Mucosa of rectum (tissue), 2 donors: ENCODE measurements at regions not wholly inside any gene's neighbourhood (a gene's known extent, or its start where the extent isn't known, plus 50 kb on each side); places are given as distances from the start of the nearest gene placed in this dataset.
"Not testable (repeated sequence)": the region's sequence is repeated elsewhere in the genome, so short reads cannot be mapped to it uniquely, and the experiment has no call there.

Experiments used
- H3K27ac ChIP-seq, 2 donors: one replicate each; pipeline ENCODE4 v1.7.0; 2013; ENCODE audit warnings: inconsistent platforms in 2 of 2, low read depth in 2 of 2, low read length in 2 of 2
- H3K27me3 ChIP-seq, 2 donors: one replicate each; pipeline ENCODE4 v1.7.0; 2013; ENCODE audit warnings: low read length in 2 of 2; ENCODE audit not compliant: control insufficient read depth in 2 of 2, insufficient read depth in 2 of 2
- H3K36me3 ChIP-seq, 2 donors: one replicate each; pipeline ENCODE4 v1.7.0; 2013; ENCODE audit warnings: low read length in 2 of 2; ENCODE audit not compliant: control insufficient read depth in 2 of 2, insufficient read depth in 2 of 2
- H3K4me1 ChIP-seq, 2 donors: one replicate each; pipeline ENCODE4 v1.7.0; 2013; ENCODE audit warnings: low read length in 2 of 2, mild to moderate bottlenecking in 1 of 2; ENCODE audit not compliant: control insufficient read depth in 2 of 2, insufficient read depth in 2 of 2
- H3K4me3 ChIP-seq, 2 donors: one replicate each; pipeline ENCODE4 v1.7.0; 2013; ENCODE audit warnings: low read length in 2 of 2
- H3K9ac ChIP-seq, 2 donors: one replicate each; pipeline ENCODE4 v1.7.0; 2013; ENCODE audit warnings: low read length in 2 of 2, low read depth in 1 of 2, mild to moderate bottlenecking in 1 of 2
- H3K9me3 ChIP-seq, 2 donors: one replicate each; pipeline ENCODE4 v1.7.0; 2013; ENCODE audit warnings: low read length in 2 of 2; ENCODE audit not compliant: control insufficient read depth in 2 of 2
- donor health status: healthy.
- donor health status: Normal muscosa, but diverticular disease.

DNA sequence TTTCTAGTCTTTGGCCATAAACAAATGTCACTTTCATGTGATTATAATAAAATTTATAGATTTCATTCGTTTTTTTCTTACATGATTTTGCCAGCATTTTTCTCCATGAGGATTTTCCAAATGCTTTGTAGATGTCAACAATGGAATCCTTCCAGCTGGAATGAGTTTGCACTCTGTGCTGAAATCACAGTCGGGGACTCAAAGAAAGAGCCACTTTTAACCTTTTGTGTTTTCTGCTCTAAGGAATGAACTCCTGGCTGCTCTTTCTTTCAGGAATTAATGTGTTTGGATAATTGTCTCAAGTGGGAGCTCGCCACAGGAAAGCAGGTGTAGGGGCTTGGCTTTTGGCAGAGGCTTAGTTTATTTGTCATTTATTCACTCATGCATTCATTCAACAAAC, 372.3 kb upstream of the SALL1 start:
- Histone ChIP-seq H3K4me1 (no peaks in the 10 kb centered on the region), H3K27me3 (no peaks in the 10 kb centered on the region), H3K27ac (no peak overlapping the region), H3K4me3 (no peak overlapping the region), H3K9me3 (no peaks in the 10 kb centered on the region), H3K36me3 (no peaks in the 10 kb centered on the region), H3K9ac (no peak overlapping the region)

DNA sequence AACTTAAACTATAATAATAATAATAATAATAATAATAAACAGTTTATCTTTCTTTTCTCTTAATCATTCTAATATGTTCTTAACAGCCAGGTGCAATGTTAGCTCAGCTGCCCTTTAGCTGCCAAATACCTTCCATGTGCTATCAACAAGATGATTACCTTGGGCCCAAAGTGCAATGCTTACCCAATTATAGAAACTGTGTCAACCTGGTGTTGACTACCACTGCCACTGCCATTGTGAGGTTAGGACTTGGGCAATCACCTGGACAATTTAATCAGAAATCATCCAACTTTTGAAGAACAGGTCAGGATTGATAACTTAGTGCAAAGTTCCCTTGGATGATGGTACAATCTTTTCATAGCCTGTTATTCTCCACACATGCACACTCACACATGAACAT, 371.8 kb upstream of the SALL1 start:
- H3K9me3 ChIP-seq, result no peaks in the 10 kb centered on the region
- no peak overlapping the region for H3K9ac ChIP-seq
- no peak overlapping the region for H3K27ac ChIP-seq
- H3K4me1 ChIP-seq, result no peaks in the 10 kb centered on the region
- no peaks in the 10 kb centered on the region for H3K36me3 ChIP-seq
- H3K27me3 ChIP-seq, result no peaks in the 10 kb centered on the region
- H3K4me3 ChIP-seq, result no peak overlapping the region

DNA sequence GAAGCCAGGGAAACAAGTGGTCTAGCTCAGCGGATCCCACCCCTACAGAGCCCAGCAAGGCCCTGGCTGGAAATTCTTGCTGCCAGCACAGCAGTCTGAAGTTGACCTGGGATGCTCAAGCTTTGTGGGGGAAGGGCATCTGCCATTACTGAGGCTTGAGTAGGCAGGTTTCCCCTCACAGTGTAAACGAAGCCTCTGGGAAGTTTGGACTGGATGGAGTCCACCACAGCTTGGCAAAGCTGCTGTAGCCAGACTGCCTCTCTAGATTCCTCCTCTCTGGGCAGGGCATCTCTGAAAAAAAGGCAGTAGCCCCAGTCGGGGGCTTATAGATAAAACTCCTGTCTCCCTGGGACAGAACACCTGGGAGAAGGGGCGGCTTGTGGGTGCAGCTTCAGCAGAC, 365.9 kb upstream of the SALL1 start:
- not testable (repeated sequence) for H3K4me1 ChIP-seq, H3K36me3 ChIP-seq, H3K9me3 ChIP-seq, H3K27ac ChIP-seq, H3K4me3 ChIP-seq, H3K27me3 ChIP-seq, H3K9ac ChIP-seq

DNA sequence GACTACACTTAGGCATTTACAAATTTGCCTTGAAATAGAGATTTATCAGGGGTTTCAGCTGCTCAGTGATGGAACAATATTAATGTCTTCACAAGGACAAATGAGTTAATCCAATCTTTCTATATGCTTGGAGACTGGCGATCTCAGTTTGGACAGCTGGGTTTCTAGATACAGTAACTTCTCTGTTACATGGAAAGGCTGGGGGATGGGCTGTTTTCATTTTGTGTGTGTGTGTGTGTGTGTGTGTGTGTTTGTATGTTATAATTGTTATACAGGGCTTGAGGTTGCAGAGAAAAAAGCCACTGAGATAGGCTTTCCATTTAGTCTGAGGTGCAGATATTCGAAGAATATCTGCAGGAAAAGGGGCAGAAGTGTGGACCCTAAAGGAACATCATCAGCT, 359.3 kb upstream of the SALL1 start:
- Histone ChIP-seq H3K4me3 (no peak overlapping the region), H3K27ac (no peak overlapping the region), H3K9ac (no peak overlapping the region), H3K9me3 (no peaks in the 10 kb centered on the region), H3K27me3 (no peaks in the 10 kb centered on the region), H3K4me1 (no peaks in the 10 kb centered on the region), H3K36me3 (no peaks in the 10 kb centered on the region)

DNA sequence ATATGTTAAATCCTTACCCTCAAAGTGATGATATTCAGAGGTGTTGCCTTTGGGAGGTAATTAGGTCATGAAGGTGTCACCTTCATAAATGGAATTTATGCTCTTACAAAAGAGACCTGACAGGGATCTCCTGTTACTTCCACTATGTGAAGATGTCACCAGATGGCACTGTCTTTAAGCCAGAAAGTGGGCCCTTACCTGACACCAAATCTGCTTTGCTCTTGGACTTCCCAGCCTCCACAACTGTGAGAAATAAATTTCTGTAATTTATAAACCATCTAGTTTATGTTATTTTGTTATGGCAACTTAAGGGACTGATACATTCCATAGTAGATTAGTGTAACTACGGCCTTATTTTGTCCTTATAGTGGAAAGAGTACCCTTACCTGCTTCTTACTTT, 358.3 kb upstream of the SALL1 start:
- Histone ChIP-seq H3K27me3 (no peaks in the 10 kb centered on the region), H3K4me3 (no peak overlapping the region)

DNA sequence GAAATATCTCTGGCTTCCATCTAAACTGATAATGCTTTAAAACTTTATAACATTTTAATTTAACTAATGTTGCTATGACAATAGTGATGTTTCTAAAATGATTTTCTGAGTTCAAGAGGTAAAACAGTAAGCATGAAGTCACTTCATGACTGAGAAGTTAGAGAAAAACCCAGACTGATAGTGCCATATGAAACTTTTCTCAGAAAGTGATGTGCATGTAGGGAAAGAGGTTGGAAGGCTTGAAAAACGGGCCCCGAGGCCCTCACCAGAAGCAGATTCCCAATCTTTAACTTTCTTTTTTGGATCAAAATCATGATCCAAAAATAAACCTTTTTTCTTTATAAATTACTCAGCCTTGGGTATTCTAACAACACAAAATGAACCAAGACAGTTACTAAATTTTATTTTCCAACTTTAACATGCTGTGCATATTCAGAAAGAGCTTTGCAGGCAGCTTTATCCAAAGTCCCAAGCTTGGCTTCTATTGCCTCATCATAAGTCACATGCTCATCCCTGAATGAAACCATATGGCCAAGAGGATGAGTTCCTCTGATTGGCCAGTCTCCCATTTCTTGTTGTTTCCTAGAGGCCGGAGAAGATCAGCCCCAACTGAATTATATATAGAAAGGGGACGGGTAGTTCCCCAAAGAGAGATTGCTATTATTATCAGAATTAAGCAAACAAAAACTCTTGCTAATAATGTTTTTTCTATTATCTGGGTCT, 357.6 kb upstream of the SALL1 start:
- no peaks in the 10 kb centered on the region for H3K4me1 ChIP-seq
- no peaks in the 10 kb centered on the region for H3K36me3 ChIP-seq
- no peak overlapping the region for H3K9ac ChIP-seq
- no peaks in the 10 kb centered on the region for H3K9me3 ChIP-seq
- no peak overlapping the region for H3K27ac ChIP-seq
- no peaks in the 10 kb centered on the region for H3K27me3 ChIP-seq
- no peak overlapping the region for H3K4me3 ChIP-seq

More for the DNA sequence above, 358.3 kb upstream of the SALL1 start:
- Histone ChIP-seq H3K9ac (no peak overlapping the region), H3K36me3 (no peaks in the 10 kb centered on the region), H3K9me3 (no peaks in the 10 kb centered on the region), H3K27ac (no peak overlapping the region), H3K4me1 (no peaks in the 10 kb centered on the region)

DNA sequence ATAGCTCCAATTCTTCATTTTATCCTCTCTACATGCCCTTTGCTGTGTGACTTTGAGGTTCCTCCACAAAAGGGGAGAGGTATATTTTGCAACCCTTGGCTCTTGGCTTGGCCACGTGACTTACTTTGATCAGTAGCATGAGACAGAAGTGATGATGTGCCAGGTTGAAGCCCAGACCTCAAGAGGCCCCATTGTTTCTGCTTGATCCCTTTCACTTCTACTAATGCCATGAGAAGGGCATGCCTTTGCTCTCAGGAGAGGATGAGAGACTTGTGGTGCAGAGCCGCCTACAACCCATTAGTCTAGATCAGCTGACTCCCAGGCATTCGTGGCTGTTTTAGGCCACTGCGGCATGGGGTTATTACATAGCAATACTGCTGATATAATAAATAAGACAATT, 356.2 kb upstream of the SALL1 start:
- Histone ChIP-seq H3K36me3 (no peaks in the 10 kb centered on the region), H3K27ac (no peak overlapping the region), H3K27me3 (no peaks in the 10 kb centered on the region), H3K9me3 (no peaks in the 10 kb centered on the region), H3K4me3 (no peak overlapping the region), H3K9ac (no peak overlapping the region), H3K4me1 (no peaks in the 10 kb centered on the region)

DNA sequence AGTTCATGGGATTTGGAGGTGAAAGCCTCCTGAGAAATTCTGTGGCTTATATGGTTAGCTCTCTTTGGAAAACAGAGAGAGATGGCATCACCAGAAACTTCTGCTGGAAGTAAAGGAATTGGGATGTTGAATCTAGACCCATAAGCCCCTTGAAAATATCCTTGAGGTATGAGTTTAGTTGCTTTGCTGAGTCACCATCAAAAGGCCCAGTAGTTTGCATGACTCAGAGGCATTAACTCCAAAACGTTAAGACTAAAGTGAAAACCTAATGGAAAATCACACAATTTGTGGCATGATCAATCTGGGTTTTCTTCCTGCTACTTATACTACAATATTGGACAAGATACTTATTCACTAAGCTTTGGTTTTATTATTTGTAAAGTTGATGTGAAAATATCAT, 349.2 kb upstream of the SALL1 start:
- no peaks in the 10 kb centered on the region for H3K27me3 ChIP-seq
- H3K4me3 ChIP-seq, result no peak overlapping the region
- H3K36me3 ChIP-seq, result no peaks in the 10 kb centered on the region
- H3K9ac ChIP-seq, result no peak overlapping the region
- H3K4me1 ChIP-seq, result no peaks in the 10 kb centered on the region
- no peaks in the 10 kb centered on the region for H3K9me3 ChIP-seq
- H3K27ac ChIP-seq, result no peak overlapping the region

DNA sequence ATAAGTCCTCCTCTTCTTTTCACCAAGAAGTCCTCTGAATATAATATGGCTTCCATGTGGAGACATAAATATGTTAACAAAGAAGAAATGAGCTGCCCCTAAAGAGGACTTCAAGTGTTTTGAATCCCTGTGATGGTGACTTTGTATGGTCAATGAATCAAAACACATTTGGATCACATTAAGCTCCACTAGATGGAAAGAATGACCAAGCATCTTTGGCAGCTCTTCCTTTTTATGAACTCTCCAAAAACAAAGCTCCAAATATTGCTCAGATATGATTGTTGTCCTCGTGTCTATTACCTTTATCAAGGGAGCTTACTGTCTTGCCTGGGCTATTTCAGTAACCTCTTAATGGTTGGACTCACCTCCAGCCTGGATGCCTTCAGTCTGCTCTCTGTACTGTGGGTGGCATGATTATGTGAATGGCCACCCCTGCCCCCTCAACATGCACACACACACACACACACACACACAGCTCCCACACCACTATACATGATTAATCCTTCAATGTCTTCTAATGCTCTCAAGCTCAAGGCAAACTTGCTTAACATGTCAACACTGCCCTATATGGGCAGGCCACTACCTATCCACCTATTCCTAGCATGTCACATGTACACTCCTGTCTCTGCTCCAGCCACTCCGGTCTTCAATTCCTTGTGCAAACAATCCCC, 346.6 kb upstream of the SALL1 start:
- Histone ChIP-seq H3K4me3 (no peak overlapping the region), H3K4me1 (no peaks in the 10 kb centered on the region), H3K27ac (no peak overlapping the region), H3K36me3 (no peaks in the 10 kb centered on the region), H3K9ac (no peak overlapping the region), H3K27me3 (no peaks in the 10 kb centered on the region), H3K9me3 (no peaks in the 10 kb centered on the region)

DNA sequence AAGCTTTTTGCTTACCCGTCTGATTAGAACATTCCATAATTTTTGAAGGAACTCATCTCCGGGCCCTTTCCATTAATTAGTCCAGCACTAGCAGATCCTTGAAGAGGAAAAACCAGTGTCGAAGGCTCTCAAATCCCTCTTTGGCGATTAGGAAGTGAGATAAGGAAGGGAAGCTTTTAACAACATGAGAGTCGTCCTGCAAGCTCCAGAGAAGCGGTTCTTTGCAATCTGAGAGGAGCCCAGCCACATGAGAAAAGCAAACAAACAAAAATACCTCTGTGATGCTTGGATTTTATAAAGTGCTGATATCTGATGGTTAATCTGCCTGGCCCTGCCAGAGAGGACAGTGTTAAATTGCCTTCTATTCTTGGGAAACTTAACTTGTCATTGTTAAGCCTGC, 339.8 kb upstream of the SALL1 start:
- Histone ChIP-seq H3K9ac (no peak overlapping the region), H3K27ac (no peak overlapping the region), H3K27me3 (no peaks in the 10 kb centered on the region), H3K9me3 (no peaks in the 10 kb centered on the region), H3K36me3 (no peaks in the 10 kb centered on the region), H3K4me1 (no peaks in the 10 kb centered on the region), H3K4me3 (no peak overlapping the region)
